ENCODE measurements at regions not wholly inside any gene's neighbourhood (a gene's known extent, or its start where the extent isn't known, plus 50 kb on each side); places are given as distances from the start of the nearest gene placed in this dataset.
"Not testable (repeated sequence)": the region's sequence is repeated elsewhere in the genome, so short reads cannot be mapped to it uniquely, and the experiment has no call there.

DNA sequence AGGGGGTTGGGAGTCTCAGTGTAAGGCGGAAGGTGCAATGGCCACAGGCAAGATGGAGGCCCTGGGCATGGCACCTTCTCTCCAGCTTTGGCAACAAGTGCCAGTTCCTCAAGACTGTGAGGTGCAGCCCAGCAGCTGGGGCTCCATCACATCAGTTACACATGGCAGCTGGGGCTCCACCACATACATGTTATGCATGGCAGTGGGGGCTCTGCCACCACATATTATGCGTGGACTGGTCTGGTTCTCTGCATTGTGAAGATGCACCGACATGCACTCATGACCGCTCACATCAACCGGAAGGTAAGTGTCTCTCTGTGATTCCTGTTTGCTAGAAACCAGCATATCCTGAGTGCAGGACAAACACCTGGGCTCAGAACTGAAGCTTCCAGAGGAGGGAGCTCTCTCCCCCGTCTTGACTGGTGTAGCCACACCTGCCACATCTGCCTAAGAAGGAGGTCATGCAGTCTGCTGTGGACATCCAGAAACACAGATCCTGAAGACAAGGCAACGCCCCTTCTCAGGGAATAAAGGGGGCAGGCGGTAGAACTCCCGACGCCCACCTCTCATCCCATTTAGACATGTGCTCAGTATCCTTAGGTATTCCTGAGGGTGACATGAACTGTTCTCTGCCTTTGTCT, 104.1 kb upstream of the TMPRSS2 start:
- no peak for DNase-seq (ENCODE audit: low read depth in 2 of 2)

DNA sequence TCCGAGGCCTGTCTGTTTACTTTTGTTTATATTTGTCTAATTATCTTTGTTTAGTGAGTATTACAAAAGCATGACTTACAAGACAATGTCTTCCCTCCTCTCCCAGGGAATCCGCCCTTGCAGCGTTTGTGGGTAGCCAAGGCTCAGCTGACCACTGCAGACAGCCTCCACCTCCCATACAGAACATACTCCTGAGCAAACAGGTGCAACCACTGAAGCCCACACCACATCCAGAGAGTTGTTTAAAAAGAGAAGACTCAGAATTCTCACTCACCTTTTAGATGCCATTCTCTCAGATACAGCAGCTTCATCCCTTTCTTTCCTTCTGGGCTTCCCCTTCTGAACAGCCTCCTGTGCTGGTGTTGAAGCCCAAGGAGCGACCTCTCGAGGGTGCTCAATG, 103.5 kb upstream of the TMPRSS2 start:
- DNase-seq (ENCODE audit: low read depth in 2 of 2), result no peak

DNA sequence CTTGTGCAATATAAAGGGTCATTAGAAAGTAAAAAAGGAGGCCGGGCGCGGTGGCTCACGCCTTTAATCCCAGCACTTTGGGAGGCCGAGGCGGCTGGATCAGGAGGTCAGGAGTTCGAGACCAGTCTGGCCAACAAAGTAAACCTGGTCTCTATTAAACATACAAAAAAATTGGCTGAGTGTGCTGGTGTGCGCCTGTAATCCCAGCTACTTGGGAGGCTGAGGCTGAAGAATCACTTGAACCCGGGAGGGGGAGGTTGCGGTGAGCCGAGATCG, 102.8 kb upstream of the TMPRSS2 start:
- not testable (repeated sequence) for DNase-seq (ENCODE audit: low read depth in 2 of 2)

DNA sequence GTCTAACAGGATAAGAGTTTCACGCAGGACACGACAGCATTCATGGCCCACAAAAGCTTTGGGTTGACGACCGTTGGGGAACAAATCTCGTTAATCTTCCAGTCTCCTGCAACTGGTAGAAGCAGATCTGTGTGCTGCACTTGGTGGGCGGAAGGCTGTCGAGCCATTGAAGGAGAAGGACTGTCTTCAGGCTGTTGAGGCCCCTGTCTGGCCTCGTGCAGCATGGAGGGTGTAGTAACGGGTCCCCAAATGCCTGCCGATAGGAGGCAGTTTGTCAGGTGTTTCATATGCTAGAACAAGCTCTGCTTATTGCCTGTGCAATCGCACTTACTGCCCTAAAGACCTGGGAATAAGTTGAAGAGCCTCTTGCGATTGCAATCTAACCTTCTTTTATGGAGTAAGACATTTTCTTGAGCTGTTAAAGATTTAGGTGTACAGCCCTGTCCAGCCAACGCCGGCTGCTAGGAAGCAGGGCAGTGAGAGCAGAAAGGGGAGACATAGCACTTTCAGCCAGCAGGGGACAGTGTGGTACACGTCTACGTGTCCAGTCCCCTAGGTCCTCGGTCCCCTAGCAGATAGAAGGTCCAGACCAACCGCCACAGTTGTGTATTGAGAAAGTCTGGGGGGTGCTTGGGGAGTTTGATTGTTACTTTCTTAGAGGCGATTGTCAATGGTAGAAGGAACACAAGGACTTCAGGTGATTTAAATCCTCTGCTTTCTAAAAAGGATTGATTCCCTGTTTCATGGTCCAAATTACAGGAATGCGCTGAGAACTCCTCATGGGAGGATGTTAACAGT, 102.3 kb upstream of the TMPRSS2 start:
- no peak for DNase-seq (ENCODE audit: low read depth in 2 of 2)

GRCh38 chr21:41606706-41607105, 98.7 kb upstream of the TMPRSS2 start:
- no peak for DNase-seq (ENCODE audit: low read depth in 2 of 2)

- DNase-seq (ENCODE audit: low read depth in 2 of 2), result no peak
These were observed 98.0 kb upstream of the TMPRSS2 start for GRCh38 chr21:41605934-41606285.

- no peak for DNase-seq (ENCODE audit: low read depth in 2 of 2)
These were observed 97.4 kb upstream of the TMPRSS2 start for GRCh38 chr21:41605178-41605933.

DNA sequence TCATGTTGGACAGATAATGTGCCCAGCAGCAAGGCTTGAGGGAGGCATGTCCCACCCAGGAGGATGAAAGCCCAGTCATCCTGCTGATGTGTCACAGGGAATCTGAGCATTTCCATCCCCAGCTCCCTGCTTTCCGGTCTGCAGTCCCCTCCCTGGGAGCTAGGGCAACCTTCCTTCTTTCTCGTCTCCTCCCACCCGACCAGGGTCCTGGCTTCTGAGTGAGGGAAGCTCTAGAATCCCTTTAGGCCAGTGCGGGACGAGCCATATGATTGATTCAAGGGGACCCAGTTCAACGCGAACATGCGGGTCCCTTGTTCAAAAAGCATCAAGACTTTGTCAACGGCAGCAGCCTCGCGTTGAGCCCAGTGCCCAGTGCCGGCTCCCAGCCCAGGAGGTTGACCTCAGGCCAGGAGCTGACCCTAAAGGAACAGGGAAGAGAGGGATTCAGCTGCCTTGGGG, 96.7 kb upstream of the TMPRSS2 start:
- DNase-seq (ENCODE audit: low read depth in 2 of 2), result no peak

DNA sequence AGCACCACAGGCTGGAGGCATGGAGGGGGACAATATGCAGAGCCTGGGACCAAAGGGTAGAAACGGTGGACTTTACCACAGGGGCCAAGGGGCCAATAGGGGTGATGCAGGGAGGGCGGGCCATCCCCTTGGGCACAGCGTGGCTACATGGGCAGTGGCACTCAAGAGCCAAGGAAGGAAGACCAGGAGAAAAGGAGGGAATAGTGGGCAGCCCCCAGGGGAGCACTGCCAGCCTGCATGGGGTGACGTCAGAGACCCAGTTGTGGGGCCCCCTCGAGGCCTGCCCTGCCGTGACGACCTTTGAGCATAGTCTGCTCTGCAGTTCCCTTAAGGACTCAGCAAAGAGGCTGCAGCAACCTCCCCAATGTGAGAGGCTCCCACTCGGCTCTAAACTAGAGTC, 95.5 kb upstream of the TMPRSS2 start:
- DNase-seq (ENCODE audit: low read depth in 2 of 2), result no peak

- no peak for DNase-seq (ENCODE audit: low read depth in 2 of 2)
These were observed 94.6 kb upstream of the TMPRSS2 start for GRCh38 chr21:41602531-41602930.

DNA sequence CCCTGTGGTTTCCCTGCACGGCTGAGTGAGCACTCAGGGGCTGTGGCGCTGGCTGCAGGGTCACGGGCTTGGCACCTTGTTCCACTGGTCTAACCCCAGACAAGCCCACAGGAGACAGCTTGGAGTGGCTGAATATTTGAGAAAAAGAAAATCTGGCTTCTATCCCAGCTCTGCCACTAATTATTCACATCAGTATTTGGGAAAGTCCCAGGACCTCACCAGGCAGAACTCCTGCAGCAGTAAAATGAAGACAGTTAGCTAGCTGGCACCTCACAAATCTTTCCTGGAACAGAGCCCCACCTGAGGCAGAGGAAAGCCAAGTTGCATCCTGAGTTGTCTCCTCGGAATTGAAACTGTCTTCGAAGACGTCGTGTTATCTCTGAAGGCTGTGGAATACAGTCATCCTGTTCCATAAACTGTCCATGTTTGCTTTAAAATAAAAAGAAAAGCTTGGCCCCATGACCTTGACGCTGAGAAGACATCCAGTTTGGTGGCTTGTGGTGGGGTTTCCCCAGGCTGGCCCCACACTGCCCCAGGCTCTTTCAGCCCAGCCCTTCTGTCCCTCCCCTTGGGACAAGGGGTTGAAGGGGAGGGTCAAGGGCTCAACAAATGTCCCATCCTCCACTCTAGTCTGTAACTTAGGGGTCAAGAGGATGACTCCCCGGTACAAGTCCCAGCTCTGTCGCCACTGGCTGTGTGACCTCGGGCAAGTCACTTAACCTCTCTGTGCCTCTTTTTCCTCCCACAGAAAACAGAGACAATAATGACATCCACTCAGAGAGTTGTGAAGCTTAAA, 93.8 kb upstream of the TMPRSS2 start:
- no peak for DNase-seq (ENCODE audit: low read depth in 2 of 2)

DNA sequence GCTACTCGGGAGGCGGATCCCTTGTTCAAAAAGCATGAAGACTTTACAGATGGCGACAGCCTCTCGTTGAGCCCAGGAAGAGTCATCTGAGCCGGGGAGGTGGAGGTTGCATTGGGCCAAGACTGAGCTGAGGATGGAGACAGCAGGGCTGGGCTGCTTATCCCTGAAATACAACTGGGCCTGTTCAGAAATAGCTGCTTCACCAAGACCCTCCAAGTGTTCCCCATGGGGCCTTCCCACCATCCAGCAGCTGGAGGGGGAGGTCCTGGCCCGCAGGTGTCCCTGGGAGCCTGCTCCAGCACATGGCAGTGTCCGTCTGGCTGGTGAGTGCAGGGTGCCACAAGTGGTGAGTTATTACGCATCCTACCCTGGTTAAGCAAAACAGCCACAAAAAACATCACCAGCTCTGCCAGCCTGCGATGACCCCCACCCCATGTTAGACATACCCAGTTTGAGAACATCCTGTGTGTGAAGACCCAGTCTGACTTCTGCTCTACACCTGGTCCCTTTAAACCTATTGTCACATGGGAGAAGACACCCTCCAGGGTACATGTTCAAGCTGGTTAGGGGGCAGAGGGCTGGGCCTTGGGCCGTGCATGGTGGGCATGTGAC, 93.1 kb upstream of the TMPRSS2 start:
- DNase-seq (ENCODE audit: low read depth in 2 of 2), result no peak

DNA sequence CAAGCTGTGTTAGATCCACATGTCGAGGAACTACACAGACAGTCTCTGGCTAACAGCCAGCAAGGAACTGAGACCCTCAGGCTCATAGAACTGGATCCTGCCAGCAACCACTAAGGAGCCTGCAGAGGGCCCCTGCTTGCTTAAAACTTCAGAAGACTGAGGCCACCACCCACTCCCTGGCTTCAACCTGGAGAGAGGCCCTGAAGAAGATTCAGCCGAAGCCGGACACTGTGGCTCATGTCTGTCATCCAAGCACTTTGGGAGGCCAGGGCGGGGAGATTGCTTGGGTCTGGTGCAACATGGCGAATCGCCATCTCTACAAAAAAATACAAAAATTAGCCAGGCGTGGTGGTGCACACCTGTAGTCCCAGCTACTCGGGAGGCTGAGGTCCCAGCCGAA, 92.6 kb upstream of the TMPRSS2 start:
- DNase-seq (ENCODE audit: low read depth in 2 of 2), result no peak

DNA sequence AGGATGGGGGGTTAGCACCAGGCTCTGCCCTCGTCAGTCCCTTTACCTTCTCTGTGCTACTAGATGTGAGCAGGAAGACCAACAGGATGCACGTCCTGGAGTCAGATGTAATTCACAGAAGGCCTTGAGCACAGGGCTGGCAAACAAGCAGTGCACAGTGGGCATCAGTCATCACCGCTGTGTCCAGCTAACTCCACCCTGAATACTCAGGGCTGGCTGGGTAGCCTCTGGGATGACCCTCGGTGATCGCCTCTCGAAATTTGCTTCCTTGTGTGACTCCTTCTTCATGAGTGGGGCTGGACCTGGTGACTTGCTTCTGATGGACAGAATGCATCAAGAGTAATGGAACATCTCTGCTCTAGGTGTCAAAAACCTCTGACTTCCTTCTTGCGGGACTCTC, 92.2 kb upstream of the TMPRSS2 start:
- no peak for DNase-seq (ENCODE audit: low read depth in 2 of 2)

DNA sequence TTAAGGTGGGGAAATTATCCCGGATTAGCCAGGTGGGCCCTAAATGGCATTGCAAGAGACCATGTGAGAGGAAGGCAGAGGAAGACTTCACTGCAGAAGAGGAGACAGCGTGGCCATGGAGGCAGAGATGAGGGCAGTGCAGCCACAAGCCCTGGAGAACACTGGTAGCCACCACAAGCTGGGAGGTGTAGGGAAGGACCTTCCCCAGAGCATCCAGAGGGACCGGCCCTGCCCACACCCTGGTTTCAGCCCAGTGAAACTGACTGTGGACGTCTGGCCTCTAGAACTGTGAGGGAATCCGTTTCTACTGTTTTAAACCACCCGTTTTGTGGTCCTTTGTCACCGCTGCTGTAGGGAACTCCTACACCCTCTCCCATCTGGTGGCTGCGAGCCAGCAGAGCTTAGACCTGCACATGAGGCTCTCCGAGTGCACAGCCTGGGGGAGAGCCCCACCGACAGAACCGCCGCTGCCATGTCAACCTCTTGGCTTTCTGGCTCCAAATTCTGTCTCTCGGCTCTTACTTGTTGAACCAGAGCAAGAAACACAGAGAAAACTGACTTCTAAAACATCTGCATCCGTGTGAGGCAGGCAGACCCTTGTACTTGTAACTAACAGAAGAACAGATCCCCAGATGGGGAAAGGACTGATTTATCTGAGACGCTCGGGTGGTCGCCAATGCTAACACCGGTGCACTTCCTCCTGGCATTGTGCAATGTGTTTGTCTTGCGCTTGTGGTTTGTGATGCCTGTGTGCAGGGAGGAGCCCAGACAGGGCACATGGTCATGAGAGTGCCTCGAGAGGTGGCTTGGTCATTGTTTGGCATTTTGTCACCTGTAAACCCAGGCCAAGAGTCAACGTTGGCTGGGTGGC, 90.8 kb upstream of the TMPRSS2 start:
- no peak for DNase-seq (ENCODE audit: low read depth in 2 of 2)

DNA sequence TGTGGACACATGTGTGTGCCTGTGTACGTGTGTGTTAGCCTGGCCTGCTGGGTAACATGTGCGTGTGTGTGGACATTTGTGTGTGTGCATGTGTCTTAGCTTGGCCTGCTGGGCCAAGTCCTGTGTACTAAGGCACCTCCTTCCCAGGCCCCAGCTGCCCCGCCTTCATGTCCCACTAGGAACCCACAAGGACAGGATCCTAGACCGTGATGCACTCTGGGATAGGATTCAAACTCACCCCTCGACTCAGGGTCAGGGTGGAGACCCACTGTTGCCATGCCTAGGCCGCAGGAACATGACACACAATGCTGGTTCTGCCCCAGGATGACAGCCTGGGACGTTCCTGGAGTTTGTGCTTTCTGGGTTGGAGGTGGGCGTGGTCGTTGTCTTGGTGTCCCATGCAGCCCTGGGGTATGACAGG, 89.9 kb upstream of the TMPRSS2 start:
- DNase-seq (ENCODE audit: low read depth in 2 of 2), result no peak

GRCh38 chr21:41597227-41597626, 89.3 kb upstream of the TMPRSS2 start:
- no peak for DNase-seq (ENCODE audit: low read depth in 2 of 2)

DNA sequence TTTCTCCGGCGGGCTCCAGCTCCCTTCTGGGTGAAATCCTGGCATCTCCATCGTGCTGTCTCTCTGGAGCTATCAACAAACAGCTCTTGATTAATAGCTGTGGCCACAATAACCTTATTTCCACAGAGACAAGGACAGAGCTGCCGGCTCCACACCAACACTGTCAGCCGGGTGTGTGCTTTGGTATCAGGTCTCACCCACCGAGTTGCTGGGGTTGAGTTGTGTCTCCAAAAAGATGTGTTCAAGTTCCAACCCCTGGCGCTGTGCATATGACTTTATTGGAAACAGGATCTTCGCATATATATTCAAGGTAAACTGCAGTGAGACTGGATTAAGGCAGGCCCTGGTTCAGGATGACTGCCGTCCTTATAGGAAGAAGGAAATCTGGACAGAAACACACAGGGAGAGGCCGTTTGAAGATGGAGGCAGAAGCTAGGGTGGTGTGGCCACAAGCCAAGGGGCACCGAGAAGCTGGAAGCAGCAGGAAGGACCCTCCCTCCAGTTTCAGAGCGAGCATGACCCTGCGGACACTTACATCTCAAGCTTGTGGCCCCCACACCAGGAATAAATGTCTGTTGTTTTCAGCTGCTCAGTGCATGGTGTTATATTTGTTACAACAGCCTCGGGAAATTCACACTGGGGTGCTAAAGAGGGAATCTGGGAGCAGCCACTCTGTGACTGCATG, 88.4 kb upstream of the TMPRSS2 start:
- no peak for DNase-seq (ENCODE audit: low read depth in 2 of 2)

- no peak for DNase-seq (ENCODE audit: low read depth in 2 of 2)
These were observed 86.3 kb upstream of the TMPRSS2 start for GRCh38 chr21:41594268-41594667.

DNA sequence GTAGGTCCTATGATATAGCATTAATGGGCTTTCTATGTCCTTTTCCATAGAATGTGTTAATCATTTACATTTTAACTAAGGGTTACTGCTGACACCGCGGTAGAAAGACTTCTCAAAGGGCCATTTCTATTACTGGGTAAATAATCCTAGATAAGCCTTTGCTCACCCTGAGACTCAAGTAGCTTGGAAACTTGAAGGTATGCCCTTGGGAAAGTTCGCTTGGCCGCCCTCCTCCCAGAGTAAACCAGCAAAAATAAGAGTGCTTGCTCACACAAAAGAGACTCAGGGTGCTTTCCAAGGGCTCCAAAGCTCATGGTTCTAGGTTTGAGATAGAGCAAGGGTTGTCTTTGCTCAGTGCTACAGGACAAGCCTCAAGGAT, 85.8 kb upstream of the TMPRSS2 start:
- no peak for DNase-seq (ENCODE audit: low read depth in 2 of 2)

Data from stimulated activated CD8-positive, alpha-beta memory T cell treated with anti-CD3 and anti-CD28 coated beads, Interleukin-15, amount 100 ng/mL, for 48 hours (primary cell).